Body of pancreas (tissue), 4 donors: ENCODE measurements at regions not wholly inside any gene's neighbourhood (a gene's known extent, or its start where the extent isn't known, plus 50 kb on each side); places are given as distances from the start of the nearest gene placed in this dataset.

ENCODE experiments used
- ATAC-seq: fragments of 150-250 bp; one replicate; pipeline ENCODE4 v1.9.1; 2016
- DNase-seq, 4 donors: peaks; one replicate each; pipeline ENCODE4 v3.0.0-alpha.2; 2019
- H3K27ac ChIP-seq, 4 donors: fragments of 200-600 bp; sonication (generic); 1 replicate in 3 of 4; 2 replicates in 1 of 4; pipeline versions ENCODE4 v1.5.1 to v1.6.1; 2016 to 2019; ENCODE audit warnings: mild to moderate bottlenecking in 1 of 4, mixed read lengths in 1 of 4, moderate library complexity in 1 of 4
- H3K27me3 ChIP-seq, 2 donors: fragments of 200-600 bp; sonication (generic); one replicate each; pipeline ENCODE4 v1.6.0; 2016; ENCODE audit warnings: mild to moderate bottlenecking in 1 of 2
- H3K36me3 ChIP-seq, 2 donors: fragments of 200-600 bp; sonication (generic); replicated peaks in 1 of 2; 2 replicates each; pipeline ENCODE4 v1.5.1; 2016; ENCODE audit warnings: low read depth in 2 of 2; ENCODE audit not compliant: insufficient read depth in 1 of 2
- H3K4me1 ChIP-seq: fragments of 200-600 bp; sonication (generic); one replicate; pipeline ENCODE4 v1.6.0; 2016
- H3K4me3 ChIP-seq, 2 donors: fragments of 200-600 bp; sonication (generic); 1 replicate in 1 of 2; 2 replicates in 1 of 2; pipeline ENCODE4 v1.5.1; 2016 to 2019
- H3K9me3 ChIP-seq, 3 donors: fragments of 200-600 bp; sonication (generic); 1 replicate in 2 of 3; 2 replicates in 1 of 3; pipeline ENCODE4 v1.5.1; 2016
- POLR2A ChIP-seq, 3 donors: fragments of 450-650 bp; IDR thresholded peaks; one replicate each; pipeline ENCODE4 v1.6.1; 2016; ENCODE audit warnings: antibody characterized with exemption in 3 of 3, mild to moderate bottlenecking in 2 of 3
- WGBS, 2 donors: methylation state at CpG; one replicate each; pipeline ENCODE4 v1.1.5; 2017; 5-methylcytosine and 5-hydroxymethylcytosine counted together
- intact Hi-C: fragments of 100-400 bp; cut with DNase I; formaldehyde crosslinking; loops from one replicate; pipeline ENCODE4 v1.15.1; 2023
- TF ChIP-seq, protein P1 (sequence below), 7 experiments: fragments of 450-650 bp in 4 of 7; fragments of 200-600 bp in 3 of 7; sonication (generic) in 3 of 7; IDR thresholded peaks; one replicate each; pipeline ENCODE4 v1.5.1; 2016 to 2019; ENCODE audit warnings: antibody characterized with exemption in 7 of 7

GRCh38 chr10:83073472-83073871 is 1065.8 kb upstream of the GHITM start:
- Histone ChIP-seq H3K27me3 (no peaks in the 10 kb centered on the region), H3K36me3 (no peaks in the 10 kb centered on the region), H3K9me3 (no peaks in the 10 kb centered on the region), H3K27ac (no peak overlapping the region), H3K4me1 (no peaks in the 10 kb centered on the region), H3K4me3 (no peak overlapping the region)
- 52 to 75% methylated on average over 1 of the region's 1 CpG for WGBS, 2 donors
- no peak for TF ChIP-seq POLR2A (IDR thresholded peaks at IDR 0.05)
- TF ChIP-seq, protein P1, sequence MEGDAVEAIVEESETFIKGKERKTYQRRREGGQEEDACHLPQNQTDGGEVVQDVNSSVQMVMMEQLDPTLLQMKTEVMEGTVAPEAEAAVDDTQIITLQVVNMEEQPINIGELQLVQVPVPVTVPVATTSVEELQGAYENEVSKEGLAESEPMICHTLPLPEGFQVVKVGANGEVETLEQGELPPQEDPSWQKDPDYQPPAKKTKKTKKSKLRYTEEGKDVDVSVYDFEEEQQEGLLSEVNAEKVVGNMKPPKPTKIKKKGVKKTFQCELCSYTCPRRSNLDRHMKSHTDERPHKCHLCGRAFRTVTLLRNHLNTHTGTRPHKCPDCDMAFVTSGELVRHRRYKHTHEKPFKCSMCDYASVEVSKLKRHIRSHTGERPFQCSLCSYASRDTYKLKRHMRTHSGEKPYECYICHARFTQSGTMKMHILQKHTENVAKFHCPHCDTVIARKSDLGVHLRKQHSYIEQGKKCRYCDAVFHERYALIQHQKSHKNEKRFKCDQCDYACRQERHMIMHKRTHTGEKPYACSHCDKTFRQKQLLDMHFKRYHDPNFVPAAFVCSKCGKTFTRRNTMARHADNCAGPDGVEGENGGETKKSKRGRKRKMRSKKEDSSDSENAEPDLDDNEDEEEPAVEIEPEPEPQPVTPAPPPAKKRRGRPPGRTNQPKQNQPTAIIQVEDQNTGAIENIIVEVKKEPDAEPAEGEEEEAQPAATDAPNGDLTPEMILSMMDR (IDR thresholded peaks at IDR 0.05) = no peak
- intact Hi-C loops = no loop called here
- ATAC-seq (no peak), DNase-seq (no peak)

GRCh38 chr10:83075016-83075814 is 1064.1 kb upstream of the GHITM start:
- TF ChIP-seq, protein P1 (IDR thresholded peaks at IDR 0.05) = no peak
- no peak for TF ChIP-seq POLR2A (IDR thresholded peaks at IDR 0.05)
- DNase-seq (no peak), ATAC-seq (no peak)
- intact Hi-C loops = no loop called here
- no peaks in the 10 kb centered on the region for H3K4me1 ChIP-seq
- H3K36me3 ChIP-seq = no peaks in the 10 kb centered on the region
- no peaks in the 10 kb centered on the region for H3K27me3 ChIP-seq
- 35 to 49% methylated on average over 4 of the region's 4 CpGs for WGBS, 2 donors
- H3K9me3 ChIP-seq = no peaks in the 10 kb centered on the region
- H3K4me3 ChIP-seq = no peak overlapping the region
- H3K27ac ChIP-seq = no peak overlapping the region

DNA sequence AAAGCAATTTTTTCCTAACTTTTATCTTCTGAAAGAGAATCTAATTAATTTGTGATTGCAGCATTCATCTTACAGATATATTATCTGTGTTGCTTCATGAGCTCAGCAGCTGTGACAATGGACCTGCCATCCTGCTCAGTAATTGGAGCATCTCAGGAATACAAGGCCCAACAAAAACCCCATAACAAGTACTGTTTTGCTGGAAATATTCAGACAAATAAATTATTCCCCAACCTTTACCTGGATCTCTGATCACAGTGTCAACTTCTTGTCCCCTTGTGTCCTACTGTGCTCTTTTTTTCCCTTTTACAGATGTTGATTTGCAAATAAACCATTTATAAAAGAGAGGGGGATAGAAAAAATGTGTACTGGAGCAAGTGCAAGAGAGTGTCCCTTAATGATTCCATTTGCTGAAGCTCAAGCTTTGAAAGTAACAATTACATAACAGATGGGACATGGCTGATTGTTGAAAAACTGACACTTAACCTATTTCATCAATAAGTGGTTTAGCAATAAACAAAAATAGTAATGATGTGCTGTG is 1063.4 kb upstream of the GHITM start:
- ATAC-seq (no peak), DNase-seq (no peak)
- Histone ChIP-seq H3K4me1 (no peaks in the 10 kb centered on the region), H3K27me3 (no peaks in the 10 kb centered on the region), H3K36me3 (no peaks in the 10 kb centered on the region), H3K9me3 (no peaks in the 10 kb centered on the region), H3K27ac (no peak overlapping the region), H3K4me3 (no peak overlapping the region)
- TF ChIP-seq, protein P1 (IDR thresholded peaks at IDR 0.05) = no peak
- no peak for TF ChIP-seq POLR2A (IDR thresholded peaks at IDR 0.05)
- intact Hi-C loops = no loop called here

GRCh38 chr10:83076443-83076842 is 1062.9 kb upstream of the GHITM start:
- H3K27me3 ChIP-seq = no peaks in the 10 kb centered on the region
- no peak for ATAC-seq

More at GRCh38 chr10:83076443-83076842, 1062.9 kb upstream of the GHITM start:
- TF ChIP-seq POLR2A (IDR thresholded peaks at IDR 0.05) = no peak
- TF ChIP-seq, protein P1 (IDR thresholded peaks at IDR 0.05) = no peak
- H3K4me3 ChIP-seq = no peak overlapping the region
- no peaks in the 10 kb centered on the region for H3K9me3 ChIP-seq
- no peaks in the 10 kb centered on the region for H3K36me3 ChIP-seq
- H3K27ac ChIP-seq = no peak overlapping the region
- 56 to 60% methylated on average over 3 of the region's 3 CpGs for WGBS, 2 donors
- intact Hi-C loops = no loop called here
- no peaks in the 10 kb centered on the region for H3K4me1 ChIP-seq
- DNase-seq = no peak
